Retinal pigment epithelial cell (primary cell): ENCODE measurements at regions not wholly inside any gene's neighbourhood (a gene's known extent, or its start where the extent isn't known, plus 50 kb on each side); places are given as distances from the start of the nearest gene placed in this dataset.

Experiments
- DNase-seq: peaks from one replicate; pipeline ENCODE4 v3.0.0-alpha.2; 2010; ENCODE audit warnings: low read depth
- H3K4me3 ChIP-seq: 2 replicates; pipeline ENCODE4 v1.5.1; 2011; ENCODE audit warnings: mild to moderate bottlenecking, low read length, control low read depth, moderate library complexity
- TF ChIP-seq, protein P1 (sequence below): conservative IDR thresholded peaks from 2 replicates; pipeline ENCODE4 v1.5.1; 2011; ENCODE audit warnings: low read depth, low read length, control low read depth, inconsistent platforms

DNA sequence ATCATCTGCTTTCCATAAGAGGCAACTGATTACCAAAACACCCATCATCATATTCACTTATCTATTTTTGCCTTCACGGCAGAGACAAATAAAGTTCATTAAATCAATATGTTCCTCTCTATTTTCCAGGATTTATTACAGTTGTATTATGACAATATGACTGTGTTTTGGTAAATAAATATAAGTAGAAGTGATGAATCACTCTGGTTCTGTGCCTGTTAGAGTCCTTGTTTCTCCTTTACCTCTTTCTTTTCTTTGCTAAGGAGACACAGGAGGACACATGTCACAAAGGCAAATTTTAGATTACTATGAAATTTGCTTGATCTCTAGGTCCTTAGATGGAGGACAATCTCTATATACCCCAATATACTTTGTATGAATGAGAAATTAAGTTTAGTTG is 152.6 kb upstream of the PLSCR5 start:
- no peak for DNase-seq
- TF ChIP-seq, protein P1, sequence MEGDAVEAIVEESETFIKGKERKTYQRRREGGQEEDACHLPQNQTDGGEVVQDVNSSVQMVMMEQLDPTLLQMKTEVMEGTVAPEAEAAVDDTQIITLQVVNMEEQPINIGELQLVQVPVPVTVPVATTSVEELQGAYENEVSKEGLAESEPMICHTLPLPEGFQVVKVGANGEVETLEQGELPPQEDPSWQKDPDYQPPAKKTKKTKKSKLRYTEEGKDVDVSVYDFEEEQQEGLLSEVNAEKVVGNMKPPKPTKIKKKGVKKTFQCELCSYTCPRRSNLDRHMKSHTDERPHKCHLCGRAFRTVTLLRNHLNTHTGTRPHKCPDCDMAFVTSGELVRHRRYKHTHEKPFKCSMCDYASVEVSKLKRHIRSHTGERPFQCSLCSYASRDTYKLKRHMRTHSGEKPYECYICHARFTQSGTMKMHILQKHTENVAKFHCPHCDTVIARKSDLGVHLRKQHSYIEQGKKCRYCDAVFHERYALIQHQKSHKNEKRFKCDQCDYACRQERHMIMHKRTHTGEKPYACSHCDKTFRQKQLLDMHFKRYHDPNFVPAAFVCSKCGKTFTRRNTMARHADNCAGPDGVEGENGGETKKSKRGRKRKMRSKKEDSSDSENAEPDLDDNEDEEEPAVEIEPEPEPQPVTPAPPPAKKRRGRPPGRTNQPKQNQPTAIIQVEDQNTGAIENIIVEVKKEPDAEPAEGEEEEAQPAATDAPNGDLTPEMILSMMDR, result no peak
- no peak overlapping the region for H3K4me3 ChIP-seq

DNA sequence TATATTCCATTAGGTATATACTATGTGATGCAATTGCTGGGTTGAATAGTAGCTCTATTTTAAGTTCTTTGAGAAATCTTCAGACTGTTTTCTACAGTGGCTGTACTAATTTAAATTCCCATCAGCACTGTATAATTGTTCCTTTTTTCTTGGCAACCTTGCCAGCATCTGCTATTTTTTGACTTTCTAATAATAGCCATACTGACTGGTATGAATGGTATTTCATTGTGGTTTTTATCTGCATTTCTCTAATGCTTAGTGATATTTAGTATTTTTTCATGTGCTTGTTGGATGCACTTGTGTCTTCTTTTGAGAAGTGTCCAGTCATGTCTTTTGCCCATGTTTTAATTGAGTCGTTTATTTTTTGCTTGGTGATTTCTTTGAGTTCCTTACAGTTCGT is 145.1 kb upstream of the PLSCR5 start:
- TF ChIP-seq, protein P1, result no peak
- no peak overlapping the region for H3K4me3 ChIP-seq
- DNase-seq, result peak; percentile 40

DNA sequence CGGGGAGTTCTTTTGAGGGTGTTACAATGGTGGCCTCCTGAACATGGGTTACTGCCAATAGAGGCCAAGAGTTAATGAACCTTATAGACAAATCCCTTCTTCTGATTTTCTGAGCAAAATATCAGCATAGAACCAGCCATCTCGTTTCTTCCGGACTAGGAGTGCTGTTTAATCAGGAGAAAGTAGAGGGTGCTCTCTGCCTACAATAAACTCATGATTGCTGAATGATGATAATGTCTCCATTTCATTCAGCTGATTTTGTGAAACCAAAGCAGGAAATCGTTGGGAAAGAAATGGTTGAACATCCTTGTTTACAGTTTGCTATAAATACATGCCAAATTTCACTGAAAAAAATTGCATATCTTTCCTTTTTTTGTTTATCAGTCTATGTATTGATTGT is 142.8 kb upstream of the PLSCR5 start:
- TF ChIP-seq, protein P1, result peak; percentile 41
- no peak for DNase-seq
- H3K4me3 ChIP-seq, result no peak overlapping the region

DNA sequence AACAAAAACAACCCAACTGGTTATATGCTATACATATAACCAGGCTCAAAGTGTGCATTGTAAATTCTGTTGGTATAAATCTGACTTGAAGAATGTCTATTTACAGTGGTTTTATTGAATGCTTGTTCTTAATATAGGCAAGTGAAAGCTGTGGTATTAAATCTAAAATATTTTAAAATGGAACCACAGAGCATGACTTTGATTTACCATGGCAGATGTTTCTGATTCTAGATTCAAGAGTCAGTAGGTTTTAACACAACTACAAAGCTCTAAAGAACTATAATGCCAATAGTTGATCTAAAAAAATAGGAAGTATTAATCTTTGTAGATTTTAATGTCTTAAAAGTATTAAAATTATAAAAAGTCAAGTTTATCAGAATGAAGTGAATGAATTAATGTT is 141.9 kb upstream of the PLSCR5 start:
- no peak for DNase-seq
- no peak overlapping the region for H3K4me3 ChIP-seq
- TF ChIP-seq, protein P1, result no peak

DNA sequence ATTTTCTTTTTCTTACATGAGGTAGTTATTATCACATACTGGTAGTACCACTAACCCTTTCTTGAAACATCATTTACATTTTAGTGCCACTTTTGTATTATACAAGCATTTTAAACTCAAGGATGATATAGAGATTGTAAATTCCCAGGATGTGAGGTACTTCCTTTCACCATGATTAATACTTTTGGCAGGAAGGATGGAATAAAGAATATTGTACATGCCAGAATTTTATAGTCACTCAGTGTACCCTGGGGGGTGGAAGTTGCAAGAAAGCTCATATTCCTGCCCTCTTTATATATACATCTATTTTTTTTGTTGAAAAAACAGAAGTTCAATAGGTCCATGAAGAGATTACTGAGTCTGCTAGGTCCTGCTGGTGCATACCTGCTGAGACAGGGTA is 141.0 kb upstream of the PLSCR5 start:
- DNase-seq, result no peak
- H3K4me3 ChIP-seq, result no peak overlapping the region
- TF ChIP-seq, protein P1, result no peak

DNA sequence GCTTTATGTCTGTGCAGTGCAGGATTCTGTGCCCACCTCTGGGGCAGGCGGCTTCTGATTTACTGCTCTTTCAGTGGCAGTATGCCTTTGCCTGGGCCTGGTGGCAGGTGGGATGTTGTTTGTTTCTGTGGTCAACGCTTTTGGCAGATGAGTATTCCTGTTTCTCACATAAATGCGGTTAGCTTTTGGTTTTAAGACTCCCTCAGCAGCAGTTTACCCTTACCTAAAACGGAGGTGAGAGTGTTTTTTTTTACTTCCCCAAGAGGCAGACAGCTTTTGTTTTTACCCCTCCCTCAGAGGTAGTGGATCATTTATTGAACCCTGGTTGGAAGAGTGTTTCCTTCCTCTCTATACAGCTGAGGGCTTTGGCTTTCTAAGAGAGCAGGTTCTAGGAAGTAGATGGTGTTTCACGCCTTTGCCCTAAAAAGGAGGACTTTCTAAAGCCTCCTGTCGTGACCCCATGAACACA is 134.1 kb upstream of the PLSCR5 start:
- DNase-seq, result no peak
- TF ChIP-seq, protein P1, result no peak
- no peak overlapping the region for H3K4me3 ChIP-seq

DNA sequence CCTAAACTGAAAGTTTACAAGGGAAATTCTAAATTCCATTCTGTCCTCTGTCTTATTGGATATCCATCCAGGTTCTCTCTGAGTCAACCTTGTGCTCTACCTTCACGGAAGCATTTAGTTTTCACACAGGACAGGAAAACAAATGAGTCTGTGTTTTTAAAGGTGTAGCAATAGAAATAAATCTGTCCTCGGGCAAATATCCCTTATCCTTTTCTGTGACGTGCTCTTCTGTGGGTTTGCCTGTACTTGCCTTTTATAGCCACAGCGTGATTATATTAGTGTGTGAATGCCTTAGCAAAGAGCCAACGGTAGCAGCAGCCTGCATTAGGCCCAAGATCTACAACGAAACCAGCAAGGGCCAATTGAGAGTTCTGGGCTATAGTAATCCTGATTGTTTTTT is 127.2 kb upstream of the PLSCR5 start:
- no peak for DNase-seq
- H3K4me3 ChIP-seq, result no peak overlapping the region
- TF ChIP-seq, protein P1, result no peak
